CD4-positive, alpha-beta T cell treated with Interleukin-21 for 1 hour (primary cell): ENCODE measurements at regions not wholly inside any gene's neighbourhood (a gene's known extent, or its start where the extent isn't known, plus 50 kb on each side); places are given as distances from the start of the nearest gene placed in this dataset.

ENCODE experiments used
- DNase-seq: peaks from one replicate; pipeline ENCODE4 v3.0.0-alpha.2; 2020

DNA sequence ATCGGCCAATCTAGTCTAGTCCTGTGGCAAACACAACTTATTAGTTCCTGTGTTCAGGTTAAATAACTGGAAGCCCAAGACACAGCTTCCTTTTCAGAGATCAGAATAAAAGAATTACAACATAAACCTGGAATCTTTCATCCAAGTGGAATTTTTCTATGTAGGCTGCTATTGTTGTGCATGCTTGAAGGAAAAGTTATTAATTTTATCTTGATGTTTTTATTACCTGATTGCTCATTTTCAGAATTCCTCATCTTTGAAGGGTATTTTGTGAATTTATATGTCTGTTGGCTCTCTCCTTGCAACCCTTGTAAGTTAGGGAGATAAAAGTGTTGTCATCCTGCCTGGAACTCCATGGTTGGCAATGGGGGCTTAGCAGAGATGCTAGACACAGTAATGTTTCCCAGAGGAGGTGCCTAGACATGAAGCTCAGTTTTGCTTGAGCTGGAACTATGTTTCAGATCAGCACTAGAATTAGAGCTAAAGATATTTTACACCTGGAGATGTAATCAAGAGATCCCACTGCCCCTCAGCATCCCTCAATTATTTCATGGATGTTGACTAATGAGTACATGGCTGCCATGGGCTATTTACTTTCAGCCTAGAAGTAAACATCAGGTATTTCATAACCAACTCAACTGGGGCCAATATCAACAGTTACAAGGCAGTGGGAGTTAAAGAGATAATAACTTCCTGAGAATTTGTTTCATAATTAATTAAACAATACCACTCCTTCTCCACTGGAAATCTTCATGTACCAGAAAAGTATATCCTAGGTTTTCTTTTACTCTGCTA, 367.0 kb upstream of the MARCKS start:
- no peak for DNase-seq

DNA sequence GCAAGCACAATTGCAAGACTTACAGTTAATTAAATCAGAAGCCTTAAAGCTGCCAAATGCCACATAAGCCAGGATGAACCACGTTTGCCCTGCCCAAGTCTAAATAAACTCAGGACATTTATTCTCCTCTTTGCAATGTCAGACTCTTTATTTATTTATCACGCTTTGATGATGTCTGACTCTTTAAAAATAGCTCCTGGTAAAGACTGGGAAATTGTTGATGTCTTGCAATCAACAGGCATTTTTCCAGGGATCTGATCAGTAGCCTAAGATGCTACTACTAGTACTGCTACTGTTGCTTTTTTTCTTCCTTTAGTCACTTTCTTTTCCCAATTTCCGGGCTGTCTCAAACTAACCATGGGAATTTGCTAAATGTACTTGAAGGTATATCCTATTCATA, 365.8 kb upstream of the MARCKS start:
- no peak for DNase-seq

DNA sequence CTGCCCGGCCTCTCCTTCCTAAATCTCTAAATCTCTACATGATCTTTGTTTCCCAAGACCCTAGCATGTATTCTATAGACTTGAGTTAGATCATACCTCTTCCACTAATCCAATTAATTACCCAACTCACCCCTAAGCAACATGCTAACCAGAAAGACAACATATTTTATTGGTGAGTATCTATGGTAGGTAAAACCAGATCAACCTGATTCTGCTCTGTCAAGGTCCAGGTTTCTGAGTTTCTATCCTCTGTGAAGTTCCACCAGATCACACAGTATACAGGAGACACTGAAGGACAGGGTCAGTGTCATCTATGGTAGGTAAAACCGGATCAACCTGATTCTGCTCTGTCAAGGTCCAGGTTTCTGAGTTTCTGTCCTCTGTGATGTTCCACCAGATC, 363.2 kb upstream of the MARCKS start:
- DNase-seq, result no peak

DNA sequence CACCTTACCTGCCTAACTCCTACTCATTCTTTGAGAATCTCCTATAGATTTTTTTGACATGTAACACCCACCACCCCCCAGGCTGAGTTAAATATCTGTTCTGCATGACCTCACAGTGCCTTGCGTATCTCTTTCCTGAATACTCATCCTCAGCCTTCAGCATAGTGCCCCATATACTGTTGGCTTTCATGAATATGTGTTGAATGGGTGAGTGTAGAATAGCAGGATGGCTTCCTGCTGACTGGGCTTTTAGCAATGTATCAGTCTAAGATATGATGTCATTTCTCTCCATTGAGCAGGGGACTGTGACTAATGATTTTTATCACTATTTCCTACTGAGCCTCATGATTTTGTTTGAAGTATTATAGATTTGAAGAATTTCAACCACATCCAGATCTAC, 361.6 kb upstream of the MARCKS start:
- DNase-seq, result no peak

DNA sequence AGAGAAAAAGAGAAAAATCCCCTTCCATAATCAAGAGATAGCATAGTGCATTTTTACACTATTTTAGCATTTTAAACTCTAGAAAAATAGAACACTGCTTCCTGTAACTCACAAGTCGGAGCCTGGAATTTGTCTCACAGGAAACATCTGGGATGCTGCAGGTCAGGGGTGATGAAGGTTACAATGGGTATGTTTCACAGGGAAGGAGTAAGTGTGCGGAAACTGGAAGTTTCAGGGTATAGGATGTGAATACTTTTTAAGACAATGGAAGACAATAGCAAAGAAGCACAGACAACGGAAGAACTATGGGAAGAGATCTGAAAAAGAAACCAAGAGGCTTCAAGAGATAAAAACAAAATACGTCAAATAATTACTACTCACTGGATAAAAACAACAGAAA, 361.0 kb upstream of the MARCKS start:
- DNase-seq, result no peak

DNA sequence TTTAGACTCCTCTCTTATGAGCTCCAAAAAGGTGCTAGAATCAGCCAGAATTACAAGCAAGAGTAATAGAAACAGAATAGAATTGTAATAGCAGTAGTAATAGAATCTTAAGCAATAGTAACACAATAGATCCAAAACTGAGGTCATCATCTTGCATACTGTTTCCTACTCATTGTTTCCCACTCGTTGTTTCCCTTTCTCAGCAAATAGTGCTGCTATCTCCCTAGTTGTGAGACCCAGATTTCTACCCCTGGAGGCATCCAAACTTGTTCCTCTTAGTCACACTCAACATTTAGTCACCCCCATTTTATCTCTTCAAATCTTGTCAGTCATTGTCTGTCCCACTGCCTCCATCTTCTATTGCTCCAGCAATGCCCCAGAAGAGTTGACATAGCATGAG, 356.9 kb upstream of the MARCKS start:
- no peak for DNase-seq

DNA sequence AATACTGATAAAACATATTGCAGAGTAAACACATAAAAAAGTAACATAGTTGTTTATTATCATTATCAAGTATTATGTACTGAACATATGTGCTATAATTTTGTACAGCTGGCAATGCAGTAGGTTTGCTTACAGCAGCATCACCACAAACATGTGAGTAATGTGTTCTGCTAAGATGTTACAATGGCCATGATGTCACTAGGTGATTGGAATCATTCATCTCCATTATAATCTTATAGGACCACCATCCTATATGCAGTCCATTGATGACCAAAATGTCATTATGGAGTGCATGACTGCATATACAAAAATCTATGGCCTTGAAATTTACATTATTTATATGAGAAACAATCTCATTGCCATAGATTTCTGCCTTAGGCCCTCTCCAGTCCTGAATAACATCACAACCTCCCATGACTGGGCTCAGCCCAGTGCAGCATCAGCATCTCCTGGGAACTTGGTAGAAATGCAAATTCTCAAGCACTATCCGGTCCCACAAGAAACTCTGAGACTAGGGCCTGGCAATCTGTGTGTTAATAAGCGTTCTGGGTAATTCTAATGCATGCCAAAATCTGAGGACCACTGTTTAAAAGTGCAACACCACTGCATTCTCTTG, 352.0 kb upstream of the MARCKS start:
- DNase-seq, result no peak

DNA sequence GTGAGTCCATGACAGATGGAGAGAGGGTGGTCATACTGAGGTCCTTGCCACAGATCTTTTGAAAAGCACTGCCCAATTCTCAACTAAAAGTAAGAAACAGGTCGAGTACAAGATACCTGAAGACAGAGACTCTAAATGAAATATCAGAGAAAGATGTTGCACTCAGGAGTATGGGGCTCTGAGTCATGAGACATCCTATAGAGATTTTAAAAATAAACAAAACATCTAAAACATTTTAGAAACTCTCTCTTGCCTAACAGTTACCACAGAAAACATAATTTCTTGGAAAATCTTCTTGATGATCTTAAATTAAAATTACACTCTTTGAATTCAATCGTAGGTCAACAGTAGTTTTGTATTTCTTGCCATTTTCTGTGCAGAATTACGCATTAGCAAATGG, 348.9 kb upstream of the MARCKS start:
- no peak for DNase-seq

DNA sequence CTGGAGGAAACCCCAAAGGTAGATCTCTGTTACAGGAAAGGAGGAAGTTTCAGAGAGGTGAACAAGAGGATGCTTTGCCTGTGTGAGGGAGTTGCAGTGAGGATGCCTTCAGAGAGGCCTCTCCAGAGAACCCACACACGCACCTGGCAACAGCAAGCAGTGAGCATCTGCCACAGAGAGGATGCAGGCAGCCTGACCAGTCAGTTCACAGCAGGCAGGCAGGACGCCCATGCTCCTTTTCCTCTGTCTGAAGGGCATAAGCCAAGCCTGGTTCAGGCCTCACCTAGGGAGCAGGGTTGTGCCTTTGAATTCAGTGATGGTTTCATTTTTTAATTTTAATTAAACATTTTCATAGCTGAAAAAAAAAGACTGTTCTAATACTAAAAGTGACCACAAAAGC, 346.0 kb upstream of the MARCKS start:
- no peak for DNase-seq

DNA sequence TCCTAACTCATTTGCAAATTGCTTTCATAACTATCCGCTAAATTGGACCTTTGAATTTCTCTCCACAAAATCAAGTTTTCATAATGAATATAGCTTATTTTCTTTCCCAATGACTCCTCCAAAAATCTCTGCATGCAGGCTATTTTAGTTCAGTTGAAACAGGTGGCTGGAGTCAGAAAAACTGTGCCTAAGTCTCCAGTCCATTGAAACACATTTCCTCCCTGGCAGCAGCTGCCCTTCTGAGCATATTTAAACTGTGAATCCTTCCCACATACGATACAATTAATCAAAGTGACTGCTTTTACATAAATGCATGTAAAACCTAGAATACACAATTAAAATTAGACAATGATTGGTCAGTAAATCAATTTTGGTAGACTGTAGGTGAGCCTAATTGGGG, 344.6 kb upstream of the MARCKS start:
- DNase-seq, result no peak

DNA sequence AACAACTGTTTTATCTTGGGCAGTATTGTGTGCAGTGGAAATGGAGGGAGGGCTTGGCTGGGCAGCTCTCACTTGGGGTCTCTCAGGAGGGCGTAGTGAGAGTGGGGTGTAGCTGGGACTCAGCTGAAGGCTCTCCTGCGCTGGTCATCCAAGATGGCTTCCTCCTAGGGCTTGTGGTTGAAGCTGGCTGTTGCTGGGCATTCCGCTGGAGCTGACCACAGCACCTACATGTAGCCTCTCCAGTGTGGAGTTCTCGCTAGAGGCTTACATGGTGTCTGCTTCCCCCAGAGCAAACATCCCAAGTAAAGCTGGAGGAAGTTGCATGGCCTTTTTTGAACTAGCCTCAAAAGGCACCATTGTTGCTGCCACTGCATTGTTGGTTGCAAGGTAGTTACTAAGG, 344.1 kb upstream of the MARCKS start:
- DNase-seq, result no peak

DNA sequence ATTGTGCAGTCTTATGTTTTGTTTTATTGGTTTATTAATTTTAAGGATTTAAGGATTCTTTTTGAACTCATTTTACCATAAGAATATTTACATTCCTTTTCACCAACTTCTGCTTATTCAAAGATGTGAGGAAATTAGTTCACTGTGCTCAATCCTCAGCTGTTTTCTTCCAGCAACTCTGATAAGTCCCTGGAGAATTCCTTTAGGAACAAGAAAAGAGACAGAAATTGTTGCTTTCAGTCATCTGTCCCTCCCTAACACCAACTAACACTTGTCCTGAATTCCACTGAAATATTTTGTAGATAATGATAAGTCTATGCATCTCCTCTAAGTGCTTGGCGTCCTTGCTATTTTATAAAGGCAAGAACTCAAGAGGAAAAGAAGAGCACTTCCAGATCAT, 334.8 kb upstream of the MARCKS start:
- DNase-seq, result no peak

DNA sequence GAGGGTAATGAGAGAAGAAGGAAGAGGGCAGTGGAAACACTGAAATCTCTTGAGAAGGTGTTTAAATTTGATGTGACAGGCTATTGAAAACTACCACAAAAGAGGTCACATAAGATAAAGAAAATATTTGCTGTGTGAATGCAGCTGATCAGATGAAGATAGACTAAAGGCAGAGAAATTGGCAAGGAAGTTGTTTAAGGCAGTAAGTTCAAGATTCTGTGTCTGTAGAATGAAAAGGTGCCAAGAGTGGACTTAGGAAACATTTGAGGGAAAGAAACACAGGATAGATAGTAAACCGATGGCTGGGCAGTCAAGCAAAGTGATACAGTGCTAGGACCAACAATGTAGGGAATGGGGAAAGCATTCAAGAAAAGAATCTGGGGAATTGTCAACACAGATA, 332.3 kb upstream of the MARCKS start:
- DNase-seq, result no peak

DNA sequence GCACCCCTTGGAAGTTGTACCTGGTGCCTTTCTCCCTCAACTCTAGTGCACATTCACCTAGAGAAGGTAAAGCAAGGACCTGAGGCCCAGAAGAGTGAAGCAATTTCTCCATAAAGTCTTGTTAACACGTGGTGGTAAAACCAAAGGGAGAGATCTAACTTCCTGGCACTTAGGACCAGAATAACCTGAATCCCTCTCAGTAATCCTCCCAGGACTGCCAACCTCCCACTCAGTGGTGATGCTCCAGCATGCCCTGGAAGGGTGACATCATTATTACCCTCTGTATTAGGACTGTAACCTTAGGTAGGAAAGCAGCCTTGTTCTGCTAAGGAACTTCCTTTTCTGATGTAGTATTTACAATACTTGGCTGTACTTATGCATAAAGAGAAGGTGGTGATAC, 330.6 kb upstream of the MARCKS start:
- no peak for DNase-seq

DNA sequence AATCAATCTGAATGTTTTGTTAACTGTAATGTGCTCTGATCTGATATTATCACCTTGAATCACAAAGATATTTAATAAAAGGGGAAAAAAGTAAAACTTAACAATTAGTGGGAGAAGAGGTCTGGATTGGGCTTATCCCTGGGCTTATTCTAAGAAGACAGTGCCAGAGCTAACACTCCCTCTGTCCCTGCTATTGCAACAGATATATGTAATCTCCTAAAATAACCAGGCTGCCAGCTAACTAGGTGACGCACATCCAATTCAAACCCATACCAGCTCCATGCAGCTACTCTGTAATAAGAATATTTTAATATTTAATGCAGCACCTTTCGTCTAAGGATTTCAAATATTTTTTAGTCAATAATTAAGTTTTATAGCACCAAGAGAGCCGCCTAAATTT, 330.1 kb upstream of the MARCKS start:
- no peak for DNase-seq

DNA sequence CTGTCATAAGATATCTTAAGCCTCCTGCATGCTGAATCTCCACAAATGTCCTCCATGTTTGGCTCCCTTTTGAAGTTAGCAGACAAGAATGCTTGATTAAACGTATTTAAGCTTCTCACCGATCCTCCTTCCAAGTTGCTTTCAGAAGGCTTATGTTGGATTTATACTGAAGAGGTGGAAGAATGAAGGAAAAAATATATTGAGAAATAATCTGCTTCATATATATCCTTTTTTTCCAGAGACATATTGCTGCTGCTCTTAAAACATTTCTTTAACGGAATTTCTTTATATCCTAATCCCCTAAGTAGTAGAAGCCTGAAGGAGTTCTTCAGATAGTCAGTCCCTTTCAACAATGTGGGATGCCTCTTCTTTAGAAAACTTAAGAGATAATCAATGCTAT, 329.0 kb upstream of the MARCKS start:
- DNase-seq, result no peak

DNA sequence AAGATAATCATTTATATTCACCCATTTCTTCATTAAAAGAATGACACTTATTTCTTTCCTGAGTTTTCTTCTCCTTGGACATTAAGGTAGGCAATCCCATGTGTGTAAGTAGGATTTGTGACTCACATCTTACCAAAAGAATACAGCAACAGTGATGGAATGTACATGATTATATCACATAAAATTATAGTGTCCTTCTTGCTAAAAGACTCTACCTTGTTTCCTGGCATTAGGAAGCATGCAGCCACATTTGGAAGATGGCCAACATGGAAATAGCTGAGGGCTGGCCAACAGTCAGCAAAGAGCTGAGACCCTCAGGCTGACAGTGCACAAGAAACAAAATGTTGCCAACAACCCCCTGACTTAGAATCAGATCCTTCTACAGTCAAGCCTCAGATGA, 327.9 kb upstream of the MARCKS start:
- DNase-seq, result no peak

DNA sequence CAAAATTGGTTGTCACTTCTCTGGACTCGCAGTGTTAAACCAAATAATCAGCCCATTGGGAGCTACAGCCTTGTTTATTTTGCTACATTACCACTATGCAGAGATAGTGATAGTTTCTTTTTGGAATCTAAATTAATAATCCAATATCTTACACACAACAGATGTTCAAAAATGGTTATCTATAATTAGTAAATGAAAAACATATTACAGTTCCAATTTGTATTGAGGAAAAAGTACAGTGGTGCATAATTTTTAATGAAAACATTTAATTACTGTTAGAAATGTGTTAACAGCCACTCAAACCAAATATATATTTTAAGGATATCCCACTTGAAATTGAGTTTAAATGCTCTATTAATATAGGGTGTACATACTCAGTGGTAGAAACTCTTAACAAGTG, 327.3 kb upstream of the MARCKS start:
- no peak for DNase-seq

DNA sequence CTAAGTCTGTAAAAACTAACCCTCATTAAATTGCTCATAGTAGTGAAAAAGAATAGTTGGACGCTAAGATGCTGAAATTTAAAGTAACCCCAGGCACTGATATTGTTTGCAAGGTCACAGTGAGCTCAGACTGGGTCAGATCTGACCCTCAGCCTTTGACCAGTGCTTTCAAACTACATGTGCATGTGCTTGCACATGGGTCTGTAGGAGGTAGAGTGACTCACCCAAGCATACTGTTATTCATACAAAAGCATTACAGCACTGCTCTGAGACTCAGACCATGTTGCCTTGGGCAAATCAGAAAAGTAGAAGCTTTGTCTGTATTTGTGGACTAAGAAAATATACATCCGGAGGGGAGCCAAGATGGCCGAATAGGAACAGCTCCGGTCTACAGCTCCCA, 326.4 kb upstream of the MARCKS start:
- DNase-seq, result no peak

DNA sequence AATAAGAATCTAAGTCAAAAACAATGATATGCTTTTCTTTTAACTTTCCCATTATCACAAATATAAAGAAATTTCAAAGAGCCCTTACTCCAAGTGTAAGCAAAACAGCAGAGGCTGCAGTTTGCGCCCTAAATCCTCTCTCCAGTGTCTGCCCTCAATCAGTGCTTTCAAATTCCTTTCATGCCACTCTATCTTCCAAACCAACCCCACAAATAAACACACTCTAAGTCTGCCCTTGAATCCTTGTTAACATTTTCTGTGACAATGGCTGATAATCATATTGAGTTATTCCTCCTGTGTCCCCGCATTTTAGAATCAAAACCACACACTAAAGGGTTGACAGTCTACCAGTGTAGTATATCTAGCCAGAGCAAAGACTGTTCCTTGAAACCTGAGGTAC, 317.9 kb upstream of the MARCKS start:
- DNase-seq, result no peak

DNA sequence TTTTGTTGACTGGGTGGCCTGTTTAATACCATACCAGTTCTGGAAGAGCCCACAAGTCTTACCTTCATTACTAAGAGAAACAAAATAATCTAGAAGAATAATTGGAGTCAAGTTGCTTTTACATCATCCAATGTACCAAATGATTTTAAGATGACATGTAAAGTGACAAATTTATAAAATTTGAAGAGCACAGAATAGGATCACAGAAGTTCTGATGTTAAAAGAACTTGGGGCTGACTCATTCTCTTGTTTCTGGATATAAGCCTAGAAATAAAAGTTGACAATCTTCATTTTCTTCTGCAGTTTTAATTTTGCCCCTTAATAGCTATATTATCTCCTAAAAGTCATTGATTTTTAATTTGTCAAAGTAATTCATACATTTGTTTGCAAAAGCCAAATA, 317.5 kb upstream of the MARCKS start:
- no peak for DNase-seq

DNA sequence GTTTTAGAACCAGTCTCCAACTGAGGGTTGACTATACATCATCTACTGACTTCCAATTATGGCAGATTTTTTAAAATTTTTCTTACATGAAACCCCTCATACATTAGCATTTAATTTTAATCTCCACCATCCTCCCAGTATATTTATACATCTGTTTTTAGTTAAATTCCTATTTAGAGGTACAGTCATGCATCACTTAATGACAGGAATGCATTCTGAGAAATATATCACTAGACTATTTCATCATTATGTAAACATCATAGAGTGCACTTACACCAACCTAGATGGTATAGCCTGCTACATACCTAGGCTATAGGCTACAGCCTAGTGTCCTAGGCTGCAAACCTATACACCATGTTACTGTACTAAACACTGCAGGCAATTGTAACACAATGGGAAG, 316.7 kb upstream of the MARCKS start:
- DNase-seq, result no peak

DNA sequence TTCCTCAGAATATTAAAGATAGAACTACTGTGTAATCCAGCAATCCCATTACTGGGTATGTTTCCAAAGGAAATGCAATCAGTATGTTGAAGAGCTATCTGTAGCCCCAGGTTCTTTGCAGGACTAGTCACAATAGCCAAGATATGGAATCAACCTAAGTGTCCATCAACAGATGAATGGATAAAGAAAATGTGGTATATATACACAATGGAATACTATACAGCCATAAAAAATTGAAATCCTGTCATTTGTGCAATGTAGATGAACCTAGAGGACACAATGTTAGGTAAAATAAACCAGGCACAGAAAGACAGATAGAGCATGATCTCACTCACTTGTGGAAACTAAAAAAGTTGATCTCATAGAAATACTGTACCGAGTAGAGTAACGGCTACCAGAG, 306.0 kb upstream of the MARCKS start:
- no peak for DNase-seq

DNA sequence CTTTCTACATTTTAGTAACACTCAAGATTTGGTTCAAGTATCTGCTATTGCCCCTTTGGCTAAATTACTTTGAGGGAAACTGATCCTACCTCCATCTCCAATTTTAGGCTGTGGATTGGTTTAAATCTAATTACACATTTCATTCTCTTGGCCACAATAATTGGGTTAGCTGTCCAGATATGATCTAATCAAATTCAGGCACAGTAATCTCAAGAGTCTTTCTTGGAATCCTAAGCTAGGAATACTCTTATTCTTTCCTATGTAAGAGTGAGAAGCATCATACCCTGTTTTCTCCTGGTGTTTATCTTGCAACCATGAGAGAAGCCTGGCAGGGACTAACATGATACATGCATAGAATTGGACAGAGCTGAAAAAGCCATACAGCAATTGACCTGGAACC, 300.4 kb upstream of the MARCKS start:
- DNase-seq, result no peak

DNA sequence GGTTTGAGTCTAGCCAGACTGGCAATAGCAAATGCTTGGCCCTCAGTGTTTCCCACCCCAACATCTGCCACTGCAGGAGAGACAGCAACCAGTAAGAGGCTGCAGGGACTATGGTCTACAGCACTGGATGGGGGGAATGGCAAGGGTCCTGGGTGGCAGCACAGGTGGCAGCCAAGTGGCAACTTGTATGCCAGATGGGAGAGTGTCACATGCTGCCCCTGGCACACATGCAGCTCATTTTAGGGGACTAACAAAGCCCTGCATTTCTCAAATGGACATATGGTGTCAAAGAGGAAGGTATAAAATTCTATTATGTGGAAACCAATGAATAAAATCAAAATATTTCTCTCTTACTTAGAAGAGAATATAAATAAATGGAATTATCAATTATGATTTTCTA, 298.7 kb upstream of the MARCKS start:
- no peak for DNase-seq
